ENCODE measurements at regions not wholly inside any gene's neighbourhood (a gene's known extent, or its start where the extent isn't known, plus 50 kb on each side); places are given as distances from the start of the nearest gene placed in this dataset.

- H3K56ac ChIP-seq (replicated peaks; ENCODE audit: insufficient read length, low read depth, low read length): no peak overlapping the region
- CTCF ChIA-PET (ENCODE audit: partially characterized antibody): interaction anchor here (0.6 to 1.3 kb wide), 3 partner anchors 33 to 187 kb away, joined by 3 read pairs; no protein-coding TSS in a partner anchor
- no peak overlapping the region for H4K91ac ChIP-seq (replicated peaks; ENCODE audit: insufficient read length, low read length)
- FAIRE-seq (no peak), DNase-seq (ENCODE audit: low read depth in 1 of 2, low spot score in 2 of 2) (no peak)
- H3K14ac ChIP-seq (ENCODE audit: insufficient read length): no peak overlapping the region
- no peak overlapping the region for H2BK120ac ChIP-seq (replicated peaks; ENCODE audit: low read depth, low read length)
- no peaks in the 10 kb centered on the region for H3K9me3 ChIP-seq (ENCODE audit: insufficient read depth in 2 of 2, low read depth in 1 of 2, low read length in 1 of 2)
- no peaks in the 10 kb centered on the region for H3K4me1 ChIP-seq (replicated peaks in 1 of 4; ENCODE audit: control insufficient read depth in 3 of 4, insufficient read depth in 4 of 4, low read length in 3 of 4)
- H3K9ac ChIP-seq (replicated peaks in 1 of 4; ENCODE audit: extremely low read depth in 1 of 4, low read depth in 3 of 4, low read length in 3 of 4): no peak overlapping the region
- no peak overlapping the region for H3K18ac ChIP-seq (ENCODE audit: extremely low read depth, low read length)
- H3K27ac ChIP-seq (ENCODE audit: low read depth, low read length): no peak overlapping the region
- H3K4me3 ChIP-seq (ENCODE audit: extremely low read depth in 1 of 4, insufficient read depth in 2 of 4, low read depth in 3 of 4, low read length in 4 of 4): no peak overlapping the region
- POLR2A ChIA-PET (ENCODE audit: partially characterized antibody): no interaction called here
- no peaks in the 10 kb centered on the region for H4K20me1 ChIP-seq (replicated peaks in 1 of 2; ENCODE audit: control insufficient read depth in 1 of 2, insufficient read depth in 2 of 2, low read length in 2 of 2)
- H2BK5ac ChIP-seq (ENCODE audit: low read depth, low read length): no peak overlapping the region
- no peak overlapping the region for H2BK12ac ChIP-seq (ENCODE audit: low read depth, low read length)
- H3K36me3 ChIP-seq (ENCODE audit: control insufficient read depth in 2 of 4, insufficient read depth in 4 of 4, low read length in 3 of 4): no peaks in the 10 kb centered on the region
- H2BK15ac ChIP-seq (ENCODE audit: low read length): no peak overlapping the region
- no peak overlapping the region for H2AK5ac ChIP-seq (ENCODE audit: low read depth, low read length)
- H3K23me2 ChIP-seq (ENCODE audit: low read depth, low read length): no peaks in the 10 kb centered on the region; the same call in 1 of the 2 replicates
- no peak overlapping the region for H4K8ac ChIP-seq (ENCODE audit: extremely low read depth, insufficient read depth, low read length)
- H3K4ac ChIP-seq (replicated peaks; ENCODE audit: insufficient read length, low read depth, low read length): no peak overlapping the region
- H3K27me3 ChIP-seq (replicated peaks in 1 of 4; ENCODE audit: control insufficient read depth in 3 of 4, extremely low read depth in 1 of 4, insufficient read depth in 3 of 4, low read length in 3 of 4): no peaks in the 10 kb centered on the region; a peak in 1 of 7 replicates
- H3K23ac ChIP-seq (ENCODE audit: insufficient read length): no peak overlapping the region
- H3K4me2 ChIP-seq (ENCODE audit: insufficient read depth in 1 of 2, low read depth in 2 of 2, low read length in 2 of 2): no peak overlapping the region
- H2BK20ac ChIP-seq (ENCODE audit: low read length): no peak overlapping the region
- WGBS, 2 experiments (ENCODE audit: extremely low coverage in 1 of 2, insufficient coverage in 1 of 2, insufficient read length in 1 of 2, insufficient replicate concordance in 2 of 2, low coverage in 1 of 2, low lambda C conversion rate in 2 of 2, missing lambda C conversion rate in 1 of 2): 80% methylated on average over 3 of the region's 3 CpGs; no CpG with 5 or more reads in 1 of the 2 experiments
- H4K5ac ChIP-seq (ENCODE audit: insufficient read length, low read depth, low read length): no peak overlapping the region
- no peaks in the 10 kb centered on the region for H3K79me1 ChIP-seq (ENCODE audit: low read depth, low read length)
- H3K79me2 ChIP-seq (ENCODE audit: control insufficient read depth in 1 of 2, insufficient read depth in 2 of 2, low read length in 2 of 2): no peaks in the 10 kb centered on the region
- no peak overlapping the region for H2AFZ ChIP-seq (ENCODE audit: low read length)
- no peak for TF ChIP-seq TCF12 (IDR thresholded peaks at IDR 0.05; ENCODE audit: low read depth, low read length)
- TF ChIP-seq BCL11A (IDR thresholded peaks at IDR 0.05; ENCODE audit: low read depth in 2 of 2, low read length in 2 of 2): no peak
- TF ChIP-seq RNF2 (IDR thresholded peaks at IDR 0.05; ENCODE audit: borderline replicate concordance, low read depth, low read length, missing control alignments, poor library complexity, severe bottlenecking): no peak
- TF ChIP-seq ASH2L (IDR thresholded peaks at IDR 0.05; ENCODE audit: low read length): no peak
These were observed 137.1 kb downstream of the CSNK2A3 start for GRCh38 chr11:11215944-11216343.

Measured in H1 (cell line).